GM12878 (cell line): ENCODE measurements at regions not wholly inside any gene's neighbourhood (a gene's known extent, or its start where the extent isn't known, plus 50 kb on each side); places are given as distances from the start of the nearest gene placed in this dataset.

Experiments
- ATAC-seq: fragments of 200-7000 bp; cut with Tn5 transposase; 3 replicates; pipeline ENCODE4 v1.9.1; 2020; ENCODE audit warnings: mild to moderate bottlenecking, moderate library complexity
- BruUV-seq: library from RNA; stranded (reverse); fragments of 400-500 nt; replicated peaks from 2 replicates; lab custom pipeline; 2021; lab: Mats Ljungman, UMichigan
- CTCF ChIA-PET: fragments of 300-600 bp; sonication (Branson Sonifier 250); formaldehyde crosslinking; extraction: SDS; loops from one replicate; lab custom pipeline; 2021; ENCODE audit warnings: inconsistent platforms; lab: Yijun Ruan, JAX
- POLR2A ChIA-PET: fragments of 350-600 bp; formaldehyde crosslinking; extraction: SDS; loops from one replicate; lab custom pipeline; 2021; ENCODE audit warnings: inconsistent platforms; lab: Charles Lee
- RAD21 ChIA-PET: fragments of 300-600 bp; sonication (Branson Sonifier 250); formaldehyde crosslinking; loops from one replicate; lab custom pipeline; 2023; ENCODE audit warnings: antibody characterized with exemption; ENCODE audit not compliant: unreplicated experiment; lab: Charles Lee
- SMC1A ChIA-PET: fragments of 300-600 bp; sonication (Branson Sonifier 250); formaldehyde crosslinking; loops from one replicate; lab custom pipeline; 2023; ENCODE audit not compliant: unreplicated experiment, uncharacterized antibody; lab: Charles Lee
- DNase-seq: peaks from one replicate; pipeline ENCODE4 v3.0.0-alpha.2; 2011; ENCODE audit warnings: low read depth, low spot score
- FAIRE-seq: peaks from 3 replicates; lab custom pipeline; 2011; peaks lifted over from hg19 to GRCh38; lab: Jason Lieb, UNC
- H2AFZ ChIP-seq: 2 replicates; pipeline ENCODE4 v1.6.0; 2011; ENCODE audit warnings: low read depth, low read length, control low read depth; ENCODE audit not compliant: control insufficient read depth
- H3K27ac ChIP-seq: 2 replicates; pipeline ENCODE4 v1.5.1; 2011; ENCODE audit warnings: control low read depth; ENCODE audit not compliant: control insufficient read depth, insufficient read depth
- H3K27me3 ChIP-seq, 2 experiments: replicated peaks in 1 of 2; 2 replicates each; pipeline versions ENCODE4 v1.6.0 to v1.6.1; 2011; ENCODE audit warnings: low read length in 1 of 2; ENCODE audit not compliant: control insufficient read depth in 2 of 2, insufficient read depth in 2 of 2
- H3K36me3 ChIP-seq, 2 experiments: 2 replicates each; pipeline ENCODE4 v1.5.1; 2011; ENCODE audit warnings: low read length in 1 of 2; ENCODE audit not compliant: control insufficient read depth in 2 of 2, insufficient read depth in 2 of 2
- H3K4me1 ChIP-seq: 2 replicates; pipeline ENCODE4 v1.6.1; 2011; ENCODE audit warnings: mild to moderate bottlenecking, low read length, moderate library complexity, mixed read lengths; ENCODE audit not compliant: control insufficient read depth, insufficient read depth
- H3K4me2 ChIP-seq: 2 replicates; pipeline ENCODE4 v1.6.0; 2011; ENCODE audit warnings: control low read depth; ENCODE audit not compliant: control insufficient read depth, insufficient read depth
- H3K4me3 ChIP-seq: fragments of 200-600 bp; sonication (generic); 2 replicates; pipeline ENCODE4 v1.5.1; 2016
- H3K79me2 ChIP-seq: 2 replicates; pipeline ENCODE4 v1.6.0; 2011; ENCODE audit warnings: low read length; ENCODE audit not compliant: control insufficient read depth, insufficient read depth
- H3K9ac ChIP-seq: 2 replicates; pipeline ENCODE4 v1.8.0; 2011; ENCODE audit warnings: low read length, control low read depth, mixed read lengths; ENCODE audit not compliant: control insufficient read depth, insufficient read depth
- H3K9me3 ChIP-seq: replicated peaks from 3 replicates; pipeline ENCODE4 v1.5.1; 2011; ENCODE audit warnings: mild to moderate bottlenecking, low read length; ENCODE audit not compliant: control insufficient read depth, insufficient read depth
- H4K20me1 ChIP-seq: 2 replicates; pipeline ENCODE4 v1.6.0; 2011; ENCODE audit not compliant: control insufficient read depth, insufficient read depth
- BCL11A ChIP-seq: IDR thresholded peaks from 2 replicates; pipeline ENCODE4 v1.6.1; 2011; ENCODE audit warnings: low read depth, low read length
- CHD4 ChIP-seq: fragments of 200-600 bp; sonication (generic); IDR thresholded peaks from 2 replicates; pipeline ENCODE4 v1.6.1; 2016; ENCODE audit warnings: mild to moderate bottlenecking
- DPF2 ChIP-seq: fragments of 450-650 bp; IDR thresholded peaks from 2 replicates; pipeline ENCODE4 v1.6.1; 2017; ENCODE audit warnings: mild to moderate bottlenecking
- ESRRA ChIP-seq: IDR thresholded peaks from 2 replicates; pipeline ENCODE4 v1.6.1; 2012; ENCODE audit warnings: mild to moderate bottlenecking, low read length, improper control_type of control experiment
- GATAD2B ChIP-seq: fragments of 450-650 bp; conservative IDR thresholded peaks from 2 replicates; pipeline ENCODE4 v1.6.1; 2017; ENCODE audit warnings: low read depth, mild to moderate bottlenecking, moderate library complexity
- MTA3 ChIP-seq: IDR thresholded peaks from 2 replicates; pipeline ENCODE4 v1.6.1; 2012; ENCODE audit warnings: low read length, inconsistent platforms, borderline replicate concordance
- TBL1XR1 ChIP-seq: IDR thresholded peaks from 2 replicates; pipeline ENCODE4 v1.6.1; 2012; ENCODE audit warnings: low read depth, low read length, improper control_type of control experiment
- WGBS: methylation state at CpG from one replicate; pipeline ENCODE4 v1.1.6; 2016; ENCODE audit warnings: low lambda C conversion rate; ENCODE audit not compliant: insufficient replicate concordance, insufficient coverage; ENCODE audit errors: missing lambda C conversion rate; 5-methylcytosine and 5-hydroxymethylcytosine counted together
- in situ Hi-C: fragments of 300-500 bp; cut with MboI; formaldehyde crosslinking; loops from 9 replicates; pipeline ENCODE4 v1.14.3; 2018; ENCODE audit warnings: mixed read lengths
- intact Hi-C: fragments of 100-400 bp; cut with micrococcal nuclease; formaldehyde crosslinking; loops from one replicate; pipeline ENCODE4 v1.14.2; 2022; ENCODE audit not compliant: unreplicated experiment
- TF ChIP-seq, protein P1 (sequence below): IDR thresholded peaks from 2 replicates; pipeline ENCODE4 v1.6.1; 2012; ENCODE audit warnings: low read length, inconsistent platforms
- TF ChIP-seq, protein P2 (sequence below): fragments of 450-650 bp; IDR thresholded peaks from 2 replicates; pipeline ENCODE4 v1.6.1; 2018; ENCODE audit warnings: mild to moderate bottlenecking, low read depth, moderate library complexity; ENCODE audit not compliant: partially characterized antibody
- TF ChIP-seq, protein P3 (sequence below): IDR thresholded peaks from 2 replicates; pipeline ENCODE4 v1.6.1; 2011; ENCODE audit warnings: borderline replicate concordance, low read depth, mild to moderate bottlenecking, moderate library complexity, mixed read lengths, low read length; ENCODE audit not compliant: insufficient read depth; ENCODE audit errors: extremely low read length
- TF ChIP-seq, protein P4 (sequence below): IDR thresholded peaks from 2 replicates; pipeline ENCODE4 v1.6.1; 2011; ENCODE audit warnings: low read depth, low read length, improper control_type of control experiment, borderline replicate concordance

DNA sequence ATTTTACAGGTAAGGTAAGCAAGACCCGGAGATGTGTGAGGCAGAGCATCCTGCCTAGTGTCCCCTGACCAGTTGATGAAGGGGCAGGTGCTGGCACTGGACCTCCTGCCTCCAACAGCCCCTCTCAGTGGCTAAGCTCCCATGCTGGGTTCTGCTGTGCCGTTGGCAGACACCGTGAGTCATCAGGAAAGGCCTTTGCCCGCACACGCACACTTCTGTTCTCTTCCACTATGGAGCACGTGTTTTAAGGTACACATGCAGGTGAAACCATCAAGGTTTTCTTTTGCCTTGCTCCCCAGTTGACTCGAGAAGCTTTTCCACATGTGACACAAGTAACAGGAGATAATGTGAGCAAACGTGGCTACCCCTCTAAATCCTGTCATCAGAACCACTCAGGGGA lies 207.9 kb downstream of the RRAGC start:
- no TSS peak for BruUV-seq
- Histone ChIP-seq H3K9ac (no peak overlapping the region), H4K20me1 (no peaks in the 10 kb centered on the region), H3K27ac (no peak overlapping the region), H3K9me3 (no peaks in the 10 kb centered on the region), H2AFZ (no peak overlapping the region), H3K27me3 (peaks cover 4 to 9% of the 10 kb centered on the region in 2 experiments), H3K4me1 (no peaks in the 10 kb centered on the region)
- DNase-seq = no peak
- CTCF ChIA-PET = no interaction called here
- WGBS = 37% methylated on average over 8 of the region's 8 CpGs
- in situ Hi-C loops = no loop called here
- no peak for TF ChIP-seq MTA3
- no peak for TF ChIP-seq TBL1XR1
- TF ChIP-seq, protein P1, sequence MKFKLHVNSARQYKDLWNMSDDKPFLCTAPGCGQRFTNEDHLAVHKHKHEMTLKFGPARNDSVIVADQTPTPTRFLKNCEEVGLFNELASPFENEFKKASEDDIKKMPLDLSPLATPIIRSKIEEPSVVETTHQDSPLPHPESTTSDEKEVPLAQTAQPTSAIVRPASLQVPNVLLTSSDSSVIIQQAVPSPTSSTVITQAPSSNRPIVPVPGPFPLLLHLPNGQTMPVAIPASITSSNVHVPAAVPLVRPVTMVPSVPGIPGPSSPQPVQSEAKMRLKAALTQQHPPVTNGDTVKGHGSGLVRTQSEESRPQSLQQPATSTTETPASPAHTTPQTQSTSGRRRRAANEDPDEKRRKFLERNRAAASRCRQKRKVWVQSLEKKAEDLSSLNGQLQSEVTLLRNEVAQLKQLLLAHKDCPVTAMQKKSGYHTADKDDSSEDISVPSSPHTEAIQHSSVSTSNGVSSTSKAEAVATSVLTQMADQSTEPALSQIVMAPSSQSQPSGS = no peak
- TF ChIP-seq CHD4 = no peak
- no peak for TF ChIP-seq DPF2
- no peak for TF ChIP-seq GATAD2B
- TF ChIP-seq BCL11A = no peak
- TF ChIP-seq, protein P2, sequence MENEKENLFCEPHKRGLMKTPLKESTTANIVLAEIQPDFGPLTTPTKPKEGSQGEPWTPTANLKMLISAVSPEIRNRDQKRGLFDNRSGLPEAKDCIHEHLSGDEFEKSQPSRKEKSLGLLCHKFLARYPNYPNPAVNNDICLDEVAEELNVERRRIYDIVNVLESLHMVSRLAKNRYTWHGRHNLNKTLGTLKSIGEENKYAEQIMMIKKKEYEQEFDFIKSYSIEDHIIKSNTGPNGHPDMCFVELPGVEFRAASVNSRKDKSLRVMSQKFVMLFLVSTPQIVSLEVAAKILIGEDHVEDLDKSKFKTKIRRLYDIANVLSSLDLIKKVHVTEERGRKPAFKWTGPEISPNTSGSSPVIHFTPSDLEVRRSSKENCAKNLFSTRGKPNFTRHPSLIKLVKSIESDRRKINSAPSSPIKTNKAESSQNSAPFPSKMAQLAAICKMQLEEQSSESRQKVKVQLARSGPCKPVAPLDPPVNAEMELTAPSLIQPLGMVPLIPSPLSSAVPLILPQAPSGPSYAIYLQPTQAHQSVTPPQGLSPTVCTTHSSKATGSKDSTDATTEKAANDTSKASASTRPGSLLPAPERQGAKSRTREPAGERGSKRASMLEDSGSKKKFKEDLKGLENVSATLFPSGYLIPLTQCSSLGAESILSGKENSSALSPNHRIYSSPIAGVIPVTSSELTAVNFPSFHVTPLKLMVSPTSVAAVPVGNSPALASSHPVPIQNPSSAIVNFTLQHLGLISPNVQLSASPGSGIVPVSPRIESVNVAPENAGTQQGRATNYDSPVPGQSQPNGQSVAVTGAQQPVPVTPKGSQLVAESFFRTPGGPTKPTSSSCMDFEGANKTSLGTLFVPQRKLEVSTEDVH = no peak
- TF ChIP-seq, protein P3, sequence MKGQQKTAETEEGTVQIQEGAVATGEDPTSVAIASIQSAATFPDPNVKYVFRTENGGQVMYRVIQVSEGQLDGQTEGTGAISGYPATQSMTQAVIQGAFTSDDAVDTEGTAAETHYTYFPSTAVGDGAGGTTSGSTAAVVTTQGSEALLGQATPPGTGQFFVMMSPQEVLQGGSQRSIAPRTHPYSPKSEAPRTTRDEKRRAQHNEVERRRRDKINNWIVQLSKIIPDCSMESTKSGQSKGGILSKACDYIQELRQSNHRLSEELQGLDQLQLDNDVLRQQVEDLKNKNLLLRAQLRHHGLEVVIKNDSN = no peak
- TF ChIP-seq, protein P4, sequence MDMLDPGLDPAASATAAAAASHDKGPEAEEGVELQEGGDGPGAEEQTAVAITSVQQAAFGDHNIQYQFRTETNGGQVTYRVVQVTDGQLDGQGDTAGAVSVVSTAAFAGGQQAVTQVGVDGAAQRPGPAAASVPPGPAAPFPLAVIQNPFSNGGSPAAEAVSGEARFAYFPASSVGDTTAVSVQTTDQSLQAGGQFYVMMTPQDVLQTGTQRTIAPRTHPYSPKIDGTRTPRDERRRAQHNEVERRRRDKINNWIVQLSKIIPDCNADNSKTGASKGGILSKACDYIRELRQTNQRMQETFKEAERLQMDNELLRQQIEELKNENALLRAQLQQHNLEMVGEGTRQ = no peak
- TF ChIP-seq ESRRA = no peak
- TF ChIP-seq, all 136 proteins: peak for 0
- no peak overlapping the region for H3K4me2 ChIP-seq
- no peak for ATAC-seq
- POLR2A ChIA-PET = no interaction called here
- H3K36me3 ChIP-seq = no peaks in the 10 kb centered on the region
- SMC1A ChIA-PET = interaction anchor here (0.5 kb wide), 1 partner anchor 335 kb away, joined by 3 read pairs; no protein-coding TSS in a partner anchor
- H3K79me2 ChIP-seq = no peaks in the 10 kb centered on the region
- intact Hi-C loops = no loop called here
- RAD21 ChIA-PET = no interaction called here
- no peak for FAIRE-seq
- no peak overlapping the region for H3K4me3 ChIP-seq
